ENCODE measurements at regions not wholly inside any gene's neighbourhood (a gene's known extent, or its start where the extent isn't known, plus 50 kb on each side); places are given as distances from the start of the nearest gene placed in this dataset.
A peak's percentile ranks its signal among the peaks of the same experiment; 100 is the strongest.
"Not testable (repeated sequence)": the region's sequence is repeated elsewhere in the genome, so short reads cannot be mapped to it uniquely, and the experiment has no call there.

DNA sequence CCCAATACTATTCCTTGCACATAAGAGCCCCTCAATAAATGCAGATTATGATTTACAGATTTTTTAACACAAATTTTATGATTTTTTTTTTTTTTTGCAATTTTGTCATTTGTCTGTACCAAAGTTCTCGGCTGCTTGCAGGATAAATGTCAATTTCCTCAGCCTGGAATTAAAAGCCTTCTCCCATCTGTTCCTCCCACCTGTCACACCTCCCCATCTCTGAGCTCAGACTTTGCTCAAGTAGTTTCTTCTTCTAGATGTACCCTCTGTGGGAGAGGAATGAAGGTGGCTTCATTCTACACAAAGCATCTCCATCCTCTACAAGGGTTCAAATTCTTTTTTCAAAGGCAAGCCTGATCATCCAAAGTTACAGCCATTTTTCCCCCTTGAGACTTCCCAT lies 153.7 kb upstream of the GRAMD2B start:
- DNase-seq (ENCODE audit: low read depth, low spot score): no peak

DNA sequence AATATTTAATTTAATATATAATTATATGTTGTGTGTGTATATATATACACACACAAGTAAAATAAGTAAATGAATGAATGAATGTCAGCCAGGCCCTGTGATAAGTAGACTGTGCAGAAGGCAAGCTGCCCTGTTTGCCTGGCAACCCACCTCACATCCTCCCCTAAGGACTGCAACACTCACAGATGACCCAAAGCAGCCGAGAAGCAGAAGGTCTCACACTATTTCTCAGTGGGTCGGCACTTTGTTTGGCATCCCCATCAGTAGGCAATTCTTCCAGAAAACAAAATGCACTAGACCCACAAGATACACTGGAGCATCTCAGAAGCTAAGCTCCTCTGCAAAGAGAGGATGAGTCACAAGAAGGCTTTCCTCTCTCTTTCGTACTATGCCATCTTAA lies 152.1 kb upstream of the GRAMD2B start:
- no peak for DNase-seq (ENCODE audit: low read depth, low spot score)

- peak; percentile 16 for DNase-seq (ENCODE audit: low read depth, low spot score)
Measured at GRCh38 chr5:126274076-126274762, 149.0 kb upstream of the GRAMD2B start.

DNA sequence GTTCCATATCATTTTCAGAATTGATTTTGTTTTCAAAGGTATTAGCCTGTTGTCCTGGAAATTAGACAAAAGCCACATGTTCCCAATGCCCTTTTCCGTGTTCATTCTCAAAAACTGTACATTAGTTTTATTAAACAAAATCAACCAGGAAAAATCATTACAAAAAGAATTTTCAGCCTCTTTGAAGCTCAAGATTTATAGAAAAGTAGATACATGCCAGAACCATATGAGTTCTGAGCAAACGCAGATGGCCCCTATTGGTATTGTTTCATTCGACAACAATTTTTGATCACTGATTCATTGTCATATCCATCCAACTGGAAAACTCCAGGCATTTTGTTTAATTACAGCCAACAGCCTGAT lies 148.5 kb upstream of the GRAMD2B start:
- no peak for DNase-seq (ENCODE audit: low read depth, low spot score)

DNA sequence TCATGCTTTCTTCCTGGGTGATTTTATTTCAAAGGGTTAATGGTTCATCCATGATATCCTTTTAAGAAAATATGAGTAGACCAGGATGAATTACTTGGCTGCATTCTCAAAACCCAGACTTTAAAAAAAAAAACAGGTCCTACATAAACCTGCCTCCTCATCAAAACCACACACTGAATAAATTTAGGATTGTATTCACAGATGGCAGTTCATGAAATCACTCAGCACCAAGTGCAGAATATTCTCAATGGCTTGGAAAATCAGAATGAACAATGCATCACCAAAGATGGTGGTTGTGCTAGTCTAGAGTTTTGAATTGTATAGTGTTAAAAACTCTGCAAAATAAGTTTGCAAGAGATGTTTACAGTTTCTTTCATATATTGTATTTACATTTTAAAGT lies 145.4 kb upstream of the GRAMD2B start:
- peak; percentile 16 for DNase-seq (ENCODE audit: low read depth, low spot score)

GRCh38 chr5:126280343-126280742 lies 142.9 kb upstream of the GRAMD2B start:
- no peak for DNase-seq (ENCODE audit: low read depth, low spot score)

GRCh38 chr5:126280846-126281245 lies 142.4 kb upstream of the GRAMD2B start:
- DNase-seq (ENCODE audit: low read depth, low spot score): no peak

DNA sequence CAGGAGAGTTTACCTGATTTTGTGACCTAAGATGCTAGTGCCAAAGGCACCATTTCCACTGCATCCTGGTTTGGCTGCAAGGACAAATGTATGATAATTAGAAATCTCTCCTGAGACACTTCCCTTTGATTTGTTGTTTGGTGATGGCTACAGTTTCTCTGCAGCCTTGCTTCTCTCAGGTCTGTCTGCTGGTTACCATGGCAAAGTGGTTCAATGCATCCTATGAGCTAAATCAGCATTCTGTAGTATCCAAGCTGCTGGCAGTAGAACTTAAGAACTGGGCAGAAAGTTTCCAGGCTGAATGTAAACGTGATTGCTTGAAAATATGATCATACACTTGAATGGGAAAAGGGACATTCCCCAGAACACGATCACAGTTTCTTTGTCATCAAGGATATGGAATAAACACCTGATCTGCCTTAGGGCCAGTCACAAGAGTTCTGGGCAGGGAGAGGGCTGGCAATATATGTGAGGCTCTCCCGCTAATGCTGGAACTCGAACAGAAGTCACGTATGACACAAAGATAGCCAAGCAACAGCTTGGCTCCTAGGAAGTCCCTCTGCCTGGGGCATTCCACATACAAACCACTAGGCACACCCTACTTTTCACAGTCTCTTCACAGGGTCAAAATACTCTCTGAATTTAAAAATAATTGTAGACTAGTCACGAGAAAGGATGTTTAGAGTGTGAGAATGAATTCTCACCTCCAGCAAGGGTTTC lies 138.1 kb upstream of the GRAMD2B start:
- no peak for DNase-seq (ENCODE audit: low read depth, low spot score)

GRCh38 chr5:126296121-126296520 lies 127.1 kb upstream of the GRAMD2B start:
- not testable (repeated sequence) for DNase-seq (ENCODE audit: low read depth, low spot score)

DNA sequence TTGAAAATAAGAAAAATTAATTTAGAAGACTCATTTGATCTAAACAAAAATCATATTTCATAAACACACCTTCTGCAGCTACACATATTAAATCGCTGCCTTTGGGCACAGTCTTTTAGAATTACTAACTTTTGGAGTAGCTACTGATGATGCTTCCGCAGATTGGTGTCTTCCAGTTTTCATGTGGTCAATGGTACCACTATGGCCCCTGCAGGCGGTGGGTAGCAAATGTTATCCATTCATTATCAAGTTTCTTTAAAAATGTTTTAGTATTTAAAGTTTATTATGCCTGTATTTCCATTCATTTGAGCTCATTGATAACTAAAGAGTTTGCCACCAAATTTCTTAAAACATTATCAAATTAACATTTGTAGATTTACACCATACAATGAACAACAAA lies 122.9 kb upstream of the GRAMD2B start:
- no peak for DNase-seq (ENCODE audit: low read depth, low spot score)

DNA sequence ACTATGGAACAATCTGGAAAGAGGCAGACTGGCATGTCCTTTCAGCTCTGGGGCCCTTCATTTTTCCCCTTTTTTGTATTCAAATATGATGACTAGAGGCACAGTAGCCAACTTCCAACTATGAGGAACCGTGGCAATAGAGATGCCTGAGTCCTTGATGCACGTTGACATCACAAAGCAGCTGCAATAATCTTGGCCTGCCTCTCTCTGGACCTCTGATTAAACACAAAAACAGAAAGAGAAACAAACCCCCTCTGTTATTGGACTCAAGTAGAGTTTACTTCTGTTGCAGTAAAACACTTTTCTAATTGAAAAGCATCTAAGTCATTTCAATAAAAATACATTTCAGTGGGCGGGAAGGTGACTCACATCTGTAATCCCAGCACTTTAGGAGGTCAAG lies 122.2 kb upstream of the GRAMD2B start:
- no peak for DNase-seq (ENCODE audit: low read depth, low spot score)

- DNase-seq (ENCODE audit: low read depth, low spot score): peak; percentile 11
Measured at GRCh38 chr5:126309860-126310259, 113.3 kb upstream of the GRAMD2B start.

- DNase-seq (ENCODE audit: low read depth, low spot score): no peak
Measured at GRCh38 chr5:126311766-126312165, 111.4 kb upstream of the GRAMD2B start.

GRCh38 chr5:126315341-126315740 lies 107.9 kb upstream of the GRAMD2B start:
- DNase-seq (ENCODE audit: low read depth, low spot score): no peak

DNA sequence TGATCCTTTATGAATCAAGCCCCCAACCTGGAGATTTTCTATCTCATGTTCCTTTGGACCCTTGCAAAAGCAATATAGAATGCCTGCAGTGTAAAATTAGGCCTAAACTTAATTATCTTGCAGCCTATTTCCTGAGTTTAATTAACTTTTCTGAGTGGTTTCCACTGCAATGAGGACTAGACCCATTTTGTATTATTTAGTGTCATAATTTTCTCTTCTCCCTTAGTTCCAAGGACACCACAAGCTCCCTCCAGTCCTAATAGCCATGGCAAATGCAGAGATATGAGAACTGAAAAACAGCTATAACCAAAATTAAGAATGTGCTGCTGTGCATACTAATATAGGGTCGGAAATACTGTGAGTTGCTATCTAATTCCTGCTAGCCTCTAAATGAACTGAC lies 90.9 kb upstream of the GRAMD2B start:
- no peak for DNase-seq (ENCODE audit: low read depth, low spot score)

DNA sequence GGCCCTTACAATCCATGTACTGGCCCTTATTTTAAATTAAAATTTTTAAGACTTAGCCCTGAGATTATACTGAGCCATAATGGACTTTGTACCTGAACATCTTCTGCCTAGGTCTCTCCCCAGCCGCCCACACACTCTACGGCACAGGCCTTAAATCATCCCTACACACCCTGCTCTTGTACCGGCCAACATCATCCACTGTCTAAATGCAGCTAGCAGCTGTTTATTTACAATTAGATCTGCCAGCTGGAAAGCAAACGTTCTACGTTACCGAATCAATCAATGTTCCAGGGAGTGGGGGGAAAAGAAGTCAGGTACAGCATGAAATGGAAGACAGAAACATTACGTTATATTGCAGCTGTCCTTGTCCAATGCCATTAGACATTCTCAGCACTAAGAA lies 88.4 kb upstream of the GRAMD2B start:
- DNase-seq (ENCODE audit: low read depth, low spot score): no peak

- DNase-seq (ENCODE audit: low read depth, low spot score): peak; percentile 33
Measured at GRCh38 chr5:126335886-126336285, 87.3 kb upstream of the GRAMD2B start.

- no peak for DNase-seq (ENCODE audit: low read depth, low spot score)
Measured at GRCh38 chr5:126338635-126339034, 84.6 kb upstream of the GRAMD2B start.

GRCh38 chr5:126339215-126339805 lies 83.9 kb upstream of the GRAMD2B start:
- DNase-seq (ENCODE audit: low read depth, low spot score): peak; percentile 80

GRCh38 chr5:126341906-126342630 lies 81.1 kb upstream of the GRAMD2B start:
- DNase-seq (ENCODE audit: low read depth, low spot score): no peak

- peak; percentile 18 for DNase-seq (ENCODE audit: low read depth, low spot score)
Measured at GRCh38 chr5:126348855-126349635, 74.2 kb upstream of the GRAMD2B start.

DNA sequence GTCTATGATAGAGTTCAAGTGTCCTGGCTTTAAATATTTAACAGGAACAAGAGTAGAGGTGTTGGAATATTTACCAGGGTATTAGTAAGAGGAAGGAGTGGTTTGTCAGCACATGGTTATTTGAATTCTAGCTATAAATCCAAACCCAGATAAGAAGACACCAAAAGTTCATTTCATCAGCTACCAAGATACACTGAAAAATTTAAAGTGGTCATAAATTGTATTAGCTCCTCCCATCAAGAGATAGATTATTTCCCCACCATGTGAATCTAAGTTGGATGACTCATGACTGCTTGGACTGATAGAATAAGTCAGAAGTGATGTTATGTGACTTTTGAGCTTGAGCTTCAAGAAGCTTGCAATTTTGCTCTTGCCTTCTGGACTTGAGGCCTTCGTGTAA lies 72.1 kb upstream of the GRAMD2B start:
- peak; percentile 23 for DNase-seq (ENCODE audit: low read depth, low spot score)
